Rectal smooth muscle tissue (tissue), 1 donor: ENCODE measurements at regions not wholly inside any gene's neighbourhood (a gene's known extent, or its start where the extent isn't known, plus 50 kb on each side); places are given as distances from the start of the nearest gene placed in this dataset.
"Not testable (repeated sequence)": the region's sequence is repeated elsewhere in the genome, so short reads cannot be mapped to it uniquely, and the experiment has no call there.

Experiments used
- H3K27ac ChIP-seq: one replicate; pipeline ENCODE4 v1.7.0; 2013; ENCODE audit warnings: low read depth, low read length, inconsistent platforms
- H3K27me3 ChIP-seq: one replicate; pipeline ENCODE4 v1.7.0; 2013; ENCODE audit warnings: low read length; ENCODE audit not compliant: control insufficient read depth, insufficient read depth
- H3K36me3 ChIP-seq: one replicate; pipeline ENCODE4 v1.7.0; 2013; ENCODE audit warnings: low read length; ENCODE audit not compliant: control insufficient read depth, insufficient read depth
- H3K4me1 ChIP-seq: one replicate; pipeline ENCODE4 v1.7.0; 2013; ENCODE audit warnings: low read length; ENCODE audit not compliant: control insufficient read depth, insufficient read depth
- H3K4me3 ChIP-seq: one replicate; pipeline ENCODE4 v1.7.0; 2013; ENCODE audit warnings: low read length
- H3K9ac ChIP-seq: one replicate; pipeline ENCODE4 v1.7.0; 2013; ENCODE audit warnings: low read length

DNA sequence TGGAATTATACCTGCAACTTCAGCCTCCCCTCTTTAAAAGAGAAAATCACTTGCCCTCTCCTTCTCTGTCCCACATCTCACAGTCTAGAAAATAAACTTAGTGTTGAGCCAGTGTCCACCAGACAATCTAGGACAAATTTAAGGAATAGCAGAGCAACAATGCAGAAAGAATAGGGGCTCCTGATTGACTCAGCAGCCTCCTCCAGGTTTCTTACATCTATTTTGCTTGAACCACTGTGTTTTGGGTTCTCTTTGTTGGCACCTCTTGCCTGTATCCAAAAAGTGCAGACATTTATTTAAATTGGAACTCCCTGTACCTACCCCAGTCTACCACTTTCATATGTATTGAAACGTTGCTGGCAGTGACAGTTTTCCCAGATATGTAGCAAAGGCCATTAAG is 133.7 kb upstream of the HSF2 start:
- Histone ChIP-seq H3K27me3 (no peaks in the 10 kb centered on the region), H3K4me3 (no peak overlapping the region), H3K36me3 (no peaks in the 10 kb centered on the region), H3K27ac (no peak overlapping the region), H3K4me1 (no peaks in the 10 kb centered on the region), H3K9ac (no peak overlapping the region)

- Histone ChIP-seq H3K27me3 (no peaks in the 10 kb centered on the region), H3K4me1 (no peaks in the 10 kb centered on the region), H3K9ac (no peak overlapping the region), H3K4me3 (no peak overlapping the region), H3K27ac (no peak overlapping the region), H3K36me3 (no peaks in the 10 kb centered on the region)
These were observed 131.1 kb upstream of the HSF2 start for GRCh38 chr6:122268394-122268793.

DNA sequence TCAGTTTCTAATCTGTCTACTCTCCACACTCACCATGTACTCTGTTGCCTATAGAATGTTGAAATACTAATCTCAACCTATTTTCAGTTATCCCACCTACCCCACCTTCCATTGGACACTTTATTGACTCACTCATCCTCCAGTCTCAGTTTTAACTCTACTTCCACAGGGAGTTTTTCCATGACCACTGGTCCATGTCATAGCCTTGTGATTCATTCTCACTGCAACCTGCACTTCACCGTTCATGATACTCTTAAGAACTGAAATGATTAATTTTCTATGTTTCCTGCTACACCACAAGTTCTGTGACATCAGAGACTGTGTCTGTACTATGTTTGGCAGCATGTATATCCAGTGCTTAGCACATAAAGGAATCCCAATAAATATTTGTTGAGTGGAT is 122.8 kb upstream of the HSF2 start:
- Histone ChIP-seq H3K4me3 (no peak overlapping the region), H3K27ac (no peak overlapping the region), H3K9ac (no peak overlapping the region), H3K36me3 (no peaks in the 10 kb centered on the region), H3K4me1 (no peaks in the 10 kb centered on the region), H3K27me3 (no peaks in the 10 kb centered on the region)

DNA sequence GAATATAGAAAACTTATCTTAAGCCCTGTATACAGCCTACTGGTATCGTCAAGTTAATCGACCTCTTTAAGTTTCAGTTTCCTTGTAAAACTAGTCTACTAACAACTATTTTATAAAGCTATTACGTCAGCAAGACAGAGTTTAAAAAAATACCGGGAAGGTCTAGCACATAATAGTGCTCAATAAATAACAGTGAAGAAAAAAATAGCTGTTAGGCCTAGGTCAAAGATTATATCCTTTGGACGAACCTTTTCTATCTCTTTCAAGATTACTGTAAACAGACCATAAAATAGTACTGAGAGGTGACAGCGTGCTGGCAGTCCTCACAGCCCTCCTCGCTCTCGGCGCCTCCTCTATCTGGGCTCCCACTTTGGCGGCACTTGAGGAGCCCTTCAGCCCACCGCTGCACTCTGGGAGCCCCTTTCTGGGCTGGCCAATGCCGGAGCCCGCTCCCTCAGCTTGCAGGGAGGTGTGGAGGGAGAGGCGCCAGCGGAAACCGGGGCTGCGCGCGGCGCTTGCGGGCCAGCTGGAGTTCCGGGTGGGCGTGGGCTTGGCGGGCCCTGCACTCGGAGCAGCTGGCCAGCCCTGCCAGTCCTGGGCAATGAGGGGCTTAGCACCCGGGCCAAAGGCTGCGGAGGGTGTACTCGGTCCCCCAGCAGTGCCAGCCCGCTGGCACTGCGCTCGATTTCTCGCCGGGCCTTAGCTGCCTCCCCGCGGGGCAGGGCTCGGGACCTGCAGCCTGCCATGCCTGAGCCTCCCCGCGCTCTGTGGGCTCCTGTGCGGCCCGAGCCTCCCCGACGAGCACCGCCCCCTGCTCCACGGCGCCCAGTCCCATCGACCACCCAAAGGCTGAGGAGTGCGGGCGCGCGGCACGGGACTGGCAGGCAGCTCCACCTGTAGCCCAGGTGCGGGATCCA is 119.1 kb upstream of the HSF2 start:
- H3K27me3 ChIP-seq, H3K27ac ChIP-seq: not testable (repeated sequence)

DNA sequence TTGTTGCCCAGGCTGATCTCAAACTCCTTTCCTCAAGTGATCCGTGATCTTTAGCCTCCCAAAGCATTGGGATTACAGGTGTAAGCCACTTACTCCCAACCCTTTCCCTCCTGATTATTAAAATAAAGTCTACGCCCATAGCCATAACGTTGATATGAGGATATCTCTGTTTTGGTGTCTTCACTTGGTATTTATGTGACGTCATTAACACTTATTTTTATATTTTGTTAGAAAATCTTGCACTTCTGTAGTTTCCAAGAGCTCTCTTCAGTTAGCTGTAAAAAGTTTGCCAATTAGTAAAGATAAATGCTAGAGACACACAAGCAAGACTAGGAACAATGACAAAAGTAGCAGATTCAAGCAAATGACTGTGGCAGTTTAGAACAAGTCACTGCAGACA is 115.6 kb upstream of the HSF2 start:
- Histone ChIP-seq H3K27ac (no peak overlapping the region), H3K4me3 (no peak overlapping the region), H3K27me3 (no peaks in the 10 kb centered on the region), H3K9ac (no peak overlapping the region), H3K4me1 (no peaks in the 10 kb centered on the region), H3K36me3 (no peaks in the 10 kb centered on the region)

More for the DNA sequence above, 119.1 kb upstream of the HSF2 start:
- not testable (repeated sequence) for H3K36me3 ChIP-seq, H3K4me1 ChIP-seq, H3K4me3 ChIP-seq, H3K9ac ChIP-seq

DNA sequence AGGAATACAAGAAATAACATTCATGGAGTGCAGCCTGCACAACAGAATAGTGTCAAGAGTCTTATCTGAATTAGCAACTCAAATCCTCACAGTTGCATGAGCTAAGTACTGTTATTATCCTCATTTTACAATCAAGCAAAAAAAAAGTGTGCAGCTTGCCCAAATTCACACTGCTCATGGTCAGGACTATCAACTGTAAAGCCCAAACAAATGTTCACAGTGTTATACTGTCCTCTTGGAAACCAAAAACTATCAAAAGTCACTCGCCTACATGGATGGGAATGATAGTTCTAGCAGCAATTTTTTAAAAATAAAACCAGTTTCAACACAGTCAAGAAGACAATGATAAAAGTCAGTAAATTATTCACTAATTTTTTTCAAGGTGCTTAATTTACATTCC is 114.6 kb upstream of the HSF2 start:
- no peak overlapping the region for H3K4me3 ChIP-seq
- H3K27me3 ChIP-seq = no peaks in the 10 kb centered on the region
- no peak overlapping the region for H3K27ac ChIP-seq
- H3K4me1 ChIP-seq = no peaks in the 10 kb centered on the region
- H3K36me3 ChIP-seq = no peaks in the 10 kb centered on the region
- no peak overlapping the region for H3K9ac ChIP-seq

GRCh38 chr6:122285292-122285913 is 114.0 kb upstream of the HSF2 start:
- H3K27ac ChIP-seq = no peak overlapping the region
- no peaks in the 10 kb centered on the region for H3K4me1 ChIP-seq
- no peak overlapping the region for H3K4me3 ChIP-seq
- no peaks in the 10 kb centered on the region for H3K27me3 ChIP-seq
- no peak overlapping the region for H3K9ac ChIP-seq
- no peaks in the 10 kb centered on the region for H3K36me3 ChIP-seq

GRCh38 chr6:122286512-122286911 is 112.9 kb upstream of the HSF2 start:
- Histone ChIP-seq H3K9ac (no peak overlapping the region), H3K4me1 (no peaks in the 10 kb centered on the region), H3K27me3 (no peaks in the 10 kb centered on the region), H3K4me3 (no peak overlapping the region), H3K27ac (no peak overlapping the region), H3K36me3 (no peaks in the 10 kb centered on the region)

- Histone ChIP-seq H3K4me1 (no peaks in the 10 kb centered on the region), H3K27ac (no peak overlapping the region), H3K9ac (no peak overlapping the region), H3K4me3 (no peak overlapping the region), H3K27me3 (no peaks in the 10 kb centered on the region), H3K36me3 (no peaks in the 10 kb centered on the region)
These were observed 109.5 kb upstream of the HSF2 start for GRCh38 chr6:122289762-122290539.

GRCh38 chr6:122297010-122297409 is 102.4 kb upstream of the HSF2 start:
- Histone ChIP-seq H3K4me1 (no peaks in the 10 kb centered on the region), H3K27ac (no peak overlapping the region), H3K27me3 (no peaks in the 10 kb centered on the region), H3K4me3 (no peak overlapping the region), H3K9ac (no peak overlapping the region), H3K36me3 (no peaks in the 10 kb centered on the region)

- Histone ChIP-seq H3K9ac (no peak overlapping the region), H3K4me1 (no peaks in the 10 kb centered on the region), H3K4me3 (no peak overlapping the region), H3K27me3 (no peaks in the 10 kb centered on the region), H3K36me3 (no peaks in the 10 kb centered on the region), H3K27ac (no peak overlapping the region)
These were observed 97.4 kb upstream of the HSF2 start for GRCh38 chr6:122302067-122302466.

DNA sequence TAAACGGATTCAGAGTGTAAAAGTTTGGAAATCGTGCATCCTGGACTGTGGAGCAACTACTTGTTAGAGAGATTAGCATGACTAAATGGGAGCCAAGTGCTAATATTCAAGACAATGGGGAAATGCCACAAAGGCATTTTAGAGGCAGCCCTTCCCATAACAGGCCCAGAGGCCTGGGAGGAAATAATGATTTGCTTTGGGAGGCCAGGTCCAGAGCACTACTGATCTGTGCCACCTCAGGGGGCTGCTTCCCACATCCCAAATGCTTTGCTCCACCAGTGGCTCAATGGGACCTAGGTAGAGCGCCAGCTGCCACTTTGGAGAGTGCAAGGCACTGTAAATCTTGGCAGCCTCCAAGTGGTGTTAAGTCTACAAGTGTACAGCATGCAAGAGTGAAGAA is 91.9 kb upstream of the HSF2 start:
- Histone ChIP-seq H3K9ac (no peak overlapping the region), H3K27me3 (no peaks in the 10 kb centered on the region), H3K36me3 (no peaks in the 10 kb centered on the region), H3K27ac (no peak overlapping the region), H3K4me1 (no peaks in the 10 kb centered on the region), H3K4me3 (no peak overlapping the region)
